ENCODE measurements at regions not wholly inside any gene's neighbourhood (a gene's known extent, or its start where the extent isn't known, plus 50 kb on each side); places are given as distances from the start of the nearest gene placed in this dataset.

DNA sequence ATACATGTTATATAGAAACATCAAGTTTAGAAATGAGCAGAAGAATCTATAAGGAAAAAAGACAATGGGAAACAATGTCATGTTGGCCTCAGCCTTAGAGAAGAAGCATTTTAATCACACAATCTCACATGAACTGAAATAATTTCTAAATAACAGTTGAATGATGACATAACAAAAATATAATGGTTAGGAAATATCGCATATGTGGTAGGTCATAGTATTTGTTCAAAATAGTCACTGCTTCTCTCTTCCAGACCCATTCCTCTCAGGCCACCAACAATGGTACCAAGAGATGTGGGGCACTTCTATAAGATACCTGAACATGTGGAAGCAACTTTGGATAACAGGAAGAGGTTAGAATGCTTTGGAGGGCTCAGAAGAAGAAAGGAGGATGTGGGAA, 195.7 kb upstream of the PDZRN3 start:
- Histone ChIP-seq H2BK20ac (ENCODE audit: low read depth, low read length, poor library complexity, severe bottlenecking) (no peak overlapping the region), H2AK5ac (ENCODE audit: insufficient read length, low read length) (no peak overlapping the region), H4K20me1 (ENCODE audit: control insufficient read depth, insufficient read depth, insufficient read length) (no peaks in the 10 kb centered on the region), H3K4me2 (ENCODE audit: insufficient read depth, insufficient read length, low read length) (no peak overlapping the region), H3K9me3 (ENCODE audit: control insufficient read depth, low read depth, low read length) (peaks cover 12% of the 10 kb centered on the region), H4K8ac (replicated peaks; ENCODE audit: insufficient read length, low read depth, low read length) (no peak overlapping the region), H3K4ac (ENCODE audit: low read depth, low read length) (no peak overlapping the region), H3K56ac (ENCODE audit: insufficient read length, low read depth, low read length) (no peak overlapping the region), H3T11ph (ENCODE audit: low read length) (no peak overlapping the region), H3K27me3 (ENCODE audit: insufficient read depth, low read length) (no peaks in the 10 kb centered on the region), H3K18ac (ENCODE audit: insufficient read length, low read depth, low read length) (no peak overlapping the region), H3K79me2 (ENCODE audit: insufficient read depth, low read length) (no peaks in the 10 kb centered on the region), H3K27ac (ENCODE audit: insufficient read length, low read depth, low read length) (no peak overlapping the region), H3K4me1 (ENCODE audit: insufficient read depth, low read length) (no peaks in the 10 kb centered on the region; the same call in 1 of the 2 replicates), H3K79me1 (ENCODE audit: insufficient read depth, low read depth, low read length, poor library complexity, severe bottlenecking) (no peaks in the 10 kb centered on the region), H4K91ac (ENCODE audit: insufficient read length, low read depth, low read length) (no peak overlapping the region), H3K9ac (ENCODE audit: extremely low read depth, insufficient read length, low read length) (no peak overlapping the region), H3K23me2 (ENCODE audit: insufficient read length, low read depth, low read length, poor library complexity, severe bottlenecking) (no peaks in the 10 kb centered on the region), H4K5ac (ENCODE audit: insufficient read length, low read depth, low read length) (no peak overlapping the region), H2BK5ac (ENCODE audit: insufficient read length, low read length) (no peak overlapping the region), H2BK120ac (ENCODE audit: low read depth, low read length, poor library complexity, severe bottlenecking) (no peak overlapping the region), H3K23ac (ENCODE audit: insufficient read length, low read depth, low read length) (no peak overlapping the region), H3K14ac (ENCODE audit: insufficient read depth, low read length) (no peak overlapping the region), H2AFZ (ENCODE audit: low read length) (no peak overlapping the region), H2BK15ac (ENCODE audit: low read depth, low read length) (no peak overlapping the region), H2BK12ac (ENCODE audit: insufficient read length, low read depth, low read length) (no peak overlapping the region)
- H3K9me3 Mint-ChIP-seq = peaks cover 23 to 29% of the 10 kb centered on the region in 2 experiments
- no peak overlapping the region for H3K27ac Mint-ChIP-seq
- TF ChIP-seq, protein P1, sequence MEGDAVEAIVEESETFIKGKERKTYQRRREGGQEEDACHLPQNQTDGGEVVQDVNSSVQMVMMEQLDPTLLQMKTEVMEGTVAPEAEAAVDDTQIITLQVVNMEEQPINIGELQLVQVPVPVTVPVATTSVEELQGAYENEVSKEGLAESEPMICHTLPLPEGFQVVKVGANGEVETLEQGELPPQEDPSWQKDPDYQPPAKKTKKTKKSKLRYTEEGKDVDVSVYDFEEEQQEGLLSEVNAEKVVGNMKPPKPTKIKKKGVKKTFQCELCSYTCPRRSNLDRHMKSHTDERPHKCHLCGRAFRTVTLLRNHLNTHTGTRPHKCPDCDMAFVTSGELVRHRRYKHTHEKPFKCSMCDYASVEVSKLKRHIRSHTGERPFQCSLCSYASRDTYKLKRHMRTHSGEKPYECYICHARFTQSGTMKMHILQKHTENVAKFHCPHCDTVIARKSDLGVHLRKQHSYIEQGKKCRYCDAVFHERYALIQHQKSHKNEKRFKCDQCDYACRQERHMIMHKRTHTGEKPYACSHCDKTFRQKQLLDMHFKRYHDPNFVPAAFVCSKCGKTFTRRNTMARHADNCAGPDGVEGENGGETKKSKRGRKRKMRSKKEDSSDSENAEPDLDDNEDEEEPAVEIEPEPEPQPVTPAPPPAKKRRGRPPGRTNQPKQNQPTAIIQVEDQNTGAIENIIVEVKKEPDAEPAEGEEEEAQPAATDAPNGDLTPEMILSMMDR (conservative IDR thresholded peaks at IDR 0.05) = no peak
- H3K4me1 Mint-ChIP-seq = peaks cover 12 to 19% of the 10 kb centered on the region in 2 experiments
- no peak for DNase-seq
- peaks cover 5% of the 10 kb centered on the region for H3K27me3 Mint-ChIP-seq (ENCODE audit: low read depth)
- no CpG with 5 or more reads among the region's 1 CpG for WGBS (ENCODE audit: extremely low coverage, insufficient read length, low lambda C conversion rate)
- no peak overlapping the region for H3K4me3 Mint-ChIP-seq
- H3K36me3 Mint-ChIP-seq (ENCODE audit: insufficient read depth in 1 of 3, low read depth in 3 of 3) = peaks cover 7 to 27% (median 19%) of the 10 kb centered on the region in 3 experiments; a peak in 6 of 7 replicates

Measured in H9 (cell line).